ENCODE measurements at regions not wholly inside any gene's neighbourhood (a gene's known extent, or its start where the extent isn't known, plus 50 kb on each side); places are given as distances from the start of the nearest gene placed in this dataset.

DNA sequence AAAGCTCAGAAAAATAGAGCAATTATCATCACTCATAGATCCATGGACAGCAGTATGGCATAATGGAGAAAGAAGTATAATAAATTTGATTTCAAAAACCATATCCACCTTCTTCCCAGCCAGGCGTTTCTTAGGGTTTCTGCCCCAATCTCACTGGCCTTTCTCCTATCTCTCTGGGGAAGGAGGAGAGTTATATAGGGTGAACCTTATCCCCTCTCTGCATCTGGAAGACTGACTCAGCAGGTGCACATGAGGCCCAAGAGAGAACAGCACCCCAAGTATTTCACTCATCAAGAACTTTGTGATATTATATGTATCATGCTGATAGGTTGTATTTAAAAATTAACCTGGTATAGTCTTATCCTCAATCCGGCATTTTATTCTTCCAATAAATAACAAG lies 318.8 kb upstream of the RASGEF1B start:
- no CpG with 5 or more reads among the region's 2 CpGs for WGBS (ENCODE audit: insufficient coverage)
- Mint-ChIP-seq H3K27ac (no peak overlapping the region), H3K4me3 (no peak overlapping the region), H3K4me1 (peaks cover 7% of the 10 kb centered on the region), H3K27me3 (ENCODE audit: low read depth in 3 of 3) (peaks cover 0 to 2% (median 0%) of the 10 kb centered on the region in 3 donors), H3K36me3 (no peaks in the 10 kb centered on the region), H3K9me3 (peaks cover 0 to 5% (median 0%) of the 10 kb centered on the region in 7 donors)
- Histone ChIP-seq H3K9ac (ENCODE audit: insufficient read depth, low read length, poor library complexity, severe bottlenecking) (no peak overlapping the region), H3K9me3 (replicated peaks in 1 of 2; ENCODE audit: control insufficient read depth in 1 of 2, insufficient read depth in 1 of 2, low read length in 2 of 2) (peaks cover 0 to 2% of the 10 kb centered on the region in 2 donors), H3K79me2 (ENCODE audit: insufficient read depth, low read length) (no peaks in the 10 kb centered on the region), H3K27me3 (ENCODE audit: control insufficient read depth in 2 of 2, insufficient read depth in 2 of 2, low read length in 2 of 2) (no peaks in the 10 kb centered on the region), H2AFZ (ENCODE audit: insufficient read depth, low read depth, low read length, poor library complexity, severe bottlenecking) (no peak overlapping the region), H4K20me1 (ENCODE audit: insufficient read depth, low read length) (no peaks in the 10 kb centered on the region), H3K4me1 (ENCODE audit: control insufficient read depth in 1 of 2, insufficient read depth in 2 of 2, low read length in 2 of 2) (no peaks in the 10 kb centered on the region), H3K4me2 (replicated peaks; ENCODE audit: extremely low read depth, low read length, poor library complexity, severe bottlenecking) (no peak overlapping the region), H3K36me3 (replicated peaks in 1 of 2; ENCODE audit: control insufficient read depth in 1 of 2, insufficient read depth in 2 of 2, low read length in 2 of 2) (no peaks in the 10 kb centered on the region), H3K4me3 (replicated peaks in 1 of 3; ENCODE audit: low read depth in 2 of 3, low read length in 3 of 3) (no peak overlapping the region), H3K27ac (ENCODE audit: low read depth in 1 of 2, low read length in 2 of 2) (no peak overlapping the region)
- no peak for DNase-seq
- TF ChIP-seq, protein P1, sequence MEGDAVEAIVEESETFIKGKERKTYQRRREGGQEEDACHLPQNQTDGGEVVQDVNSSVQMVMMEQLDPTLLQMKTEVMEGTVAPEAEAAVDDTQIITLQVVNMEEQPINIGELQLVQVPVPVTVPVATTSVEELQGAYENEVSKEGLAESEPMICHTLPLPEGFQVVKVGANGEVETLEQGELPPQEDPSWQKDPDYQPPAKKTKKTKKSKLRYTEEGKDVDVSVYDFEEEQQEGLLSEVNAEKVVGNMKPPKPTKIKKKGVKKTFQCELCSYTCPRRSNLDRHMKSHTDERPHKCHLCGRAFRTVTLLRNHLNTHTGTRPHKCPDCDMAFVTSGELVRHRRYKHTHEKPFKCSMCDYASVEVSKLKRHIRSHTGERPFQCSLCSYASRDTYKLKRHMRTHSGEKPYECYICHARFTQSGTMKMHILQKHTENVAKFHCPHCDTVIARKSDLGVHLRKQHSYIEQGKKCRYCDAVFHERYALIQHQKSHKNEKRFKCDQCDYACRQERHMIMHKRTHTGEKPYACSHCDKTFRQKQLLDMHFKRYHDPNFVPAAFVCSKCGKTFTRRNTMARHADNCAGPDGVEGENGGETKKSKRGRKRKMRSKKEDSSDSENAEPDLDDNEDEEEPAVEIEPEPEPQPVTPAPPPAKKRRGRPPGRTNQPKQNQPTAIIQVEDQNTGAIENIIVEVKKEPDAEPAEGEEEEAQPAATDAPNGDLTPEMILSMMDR (IDR thresholded peaks at IDR 0.05): no peak
- intact Hi-C loops (cut with micrococcal nuclease): no loop called here

DNA sequence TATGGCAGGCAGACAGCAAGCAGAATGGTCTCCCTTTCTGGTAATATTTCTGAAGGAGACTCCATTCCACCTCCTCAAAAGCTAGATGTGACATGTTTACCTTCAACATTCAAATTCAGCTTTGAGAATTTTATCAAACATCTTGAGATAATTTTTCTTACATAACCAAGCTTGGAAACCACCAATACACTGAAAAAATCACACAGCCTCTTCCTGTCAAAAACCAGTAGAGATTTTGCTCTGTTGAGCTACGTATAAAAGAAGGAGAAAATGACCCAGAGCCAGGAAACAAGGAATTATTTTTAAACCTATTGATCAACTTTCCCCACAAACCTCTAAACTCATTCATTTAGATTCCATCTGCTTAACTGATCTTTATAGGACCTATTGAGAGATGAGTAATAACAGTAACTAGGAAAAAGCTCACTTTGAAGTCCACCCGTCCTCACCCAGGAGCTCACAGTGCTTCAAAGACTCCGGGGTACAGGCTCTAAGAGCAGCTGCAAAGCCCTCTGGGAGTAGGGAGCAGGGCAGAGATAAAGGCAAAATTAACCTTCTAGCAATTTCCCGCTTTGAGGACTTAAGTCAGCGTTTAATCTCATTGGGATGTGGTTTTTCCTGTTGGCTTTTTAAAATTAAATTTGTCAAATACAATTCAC lies 318.2 kb upstream of the RASGEF1B start:
- H3K36me3 Mint-ChIP-seq: no peaks in the 10 kb centered on the region

More for the DNA sequence above, 318.2 kb upstream of the RASGEF1B start:
- Histone ChIP-seq H3K27me3 (ENCODE audit: control insufficient read depth in 2 of 2, insufficient read depth in 2 of 2, low read length in 2 of 2) (no peaks in the 10 kb centered on the region), H3K79me2 (ENCODE audit: insufficient read depth, low read length) (no peaks in the 10 kb centered on the region), H4K20me1 (ENCODE audit: insufficient read depth, low read length) (no peaks in the 10 kb centered on the region), H3K4me2 (replicated peaks; ENCODE audit: extremely low read depth, low read length, poor library complexity, severe bottlenecking) (no peak overlapping the region), H3K9ac (ENCODE audit: insufficient read depth, low read length, poor library complexity, severe bottlenecking) (no peak overlapping the region), H3K36me3 (replicated peaks in 1 of 2; ENCODE audit: control insufficient read depth in 1 of 2, insufficient read depth in 2 of 2, low read length in 2 of 2) (no peaks in the 10 kb centered on the region), H3K4me1 (ENCODE audit: control insufficient read depth in 1 of 2, insufficient read depth in 2 of 2, low read length in 2 of 2) (no peaks in the 10 kb centered on the region), H2AFZ (ENCODE audit: insufficient read depth, low read depth, low read length, poor library complexity, severe bottlenecking) (no peak overlapping the region), H3K9me3 (replicated peaks in 1 of 2; ENCODE audit: control insufficient read depth in 1 of 2, insufficient read depth in 1 of 2, low read length in 2 of 2) (peaks cover 0 to 2% of the 10 kb centered on the region in 2 donors), H3K4me3 (replicated peaks in 1 of 3; ENCODE audit: low read depth in 2 of 3, low read length in 3 of 3) (no peak overlapping the region), H3K27ac (ENCODE audit: low read depth in 1 of 2, low read length in 2 of 2) (no peak overlapping the region)
- Mint-ChIP-seq H3K27ac (no peak overlapping the region), H3K9me3 (peaks cover 0 to 5% (median 0%) of the 10 kb centered on the region in 7 donors), H3K4me3 (no peak overlapping the region), H3K4me1 (peaks cover 7% of the 10 kb centered on the region), H3K27me3 (ENCODE audit: low read depth in 3 of 3) (peaks cover 0 to 2% (median 0%) of the 10 kb centered on the region in 3 donors)
- intact Hi-C loops (cut with micrococcal nuclease): no loop called here
- DNase-seq: no peak
- 90% methylated on average over 2 of the region's 5 CpGs for WGBS (ENCODE audit: insufficient coverage)
- TF ChIP-seq, protein P1 (IDR thresholded peaks at IDR 0.05): no peak

All from CD14-positive monocyte (primary cell).